Sigmoid colon (tissue), 4 donors: ENCODE measurements at regions not wholly inside any gene's neighbourhood (a gene's known extent, or its start where the extent isn't known, plus 50 kb on each side); places are given as distances from the start of the nearest gene placed in this dataset.

ENCODE experiments used
- CTCF ChIP-seq, 4 experiments: fragments of 450-650 bp in 3 of 4; fragments of 200-600 bp in 1 of 4; IDR thresholded peaks; one replicate each; pipeline ENCODE4 v1.5.1; 2016 to 2019; ENCODE audit warnings: antibody characterized with exemption in 4 of 4, mild to moderate bottlenecking in 3 of 4, moderate library complexity in 2 of 4
- EP300 ChIP-seq, 4 donors: sonication (generic); formaldehyde crosslinking; IDR thresholded peaks; one replicate each; pipeline ENCODE4 v1.6.1; 2017; ENCODE audit warnings: antibody characterized with exemption in 4 of 4
- POLR2A ChIP-seq, 2 donors: fragments of 450-650 bp; IDR thresholded peaks; one replicate each; pipeline ENCODE4 v1.6.1; 2016; ENCODE audit warnings: antibody characterized with exemption in 2 of 2, mild to moderate bottlenecking in 2 of 2, moderate library complexity in 2 of 2
- POLR2AphosphoS5 ChIP-seq, 4 donors: sonication (generic); formaldehyde crosslinking; IDR thresholded peaks; one replicate each; pipeline ENCODE4 v1.6.1; 2017; ENCODE audit warnings: antibody characterized with exemption in 4 of 4

- no peak for TF ChIP-seq CTCF (IDR thresholded peaks at IDR 0.05)
- TF ChIP-seq EP300 (IDR thresholded peaks at IDR 0.05), result no peak
- TF ChIP-seq POLR2AphosphoS5 (IDR thresholded peaks at IDR 0.05), result no peak
- no peak for TF ChIP-seq POLR2A (IDR thresholded peaks at IDR 0.05)
Measured at GRCh38 chr1:3971981-3972380, 71.9 kb upstream of the C1orf174 start.
